ENCODE measurements at regions not wholly inside any gene's neighbourhood (a gene's known extent, or its start where the extent isn't known, plus 50 kb on each side); places are given as distances from the start of the nearest gene placed in this dataset.

- TF ChIP-seq YY1 (IDR thresholded peaks at IDR 0.05; ENCODE audit: low read depth) (no peak), CEBPB (IDR thresholded peaks at IDR 0.05) (no peak), TAF1 (IDR thresholded peaks at IDR 0.05; ENCODE audit: low read depth) (no peak), TEAD4 (IDR thresholded peaks at IDR 0.05) (no peak), RAD21 (IDR thresholded peaks at IDR 0.05; ENCODE audit: low read depth) (no peak)
Measured at GRCh38 chr16:60181536-60181935, 1447.4 kb upstream of the GOT2 start.
